T-helper 1 cell (primary cell): ENCODE measurements at regions not wholly inside any gene's neighbourhood (a gene's known extent, or its start where the extent isn't known, plus 50 kb on each side); places are given as distances from the start of the nearest gene placed in this dataset.

Experiments
- DNase-seq, 5 donors: peaks; one replicate each; pipeline ENCODE4 v3.0.0-alpha.2; 2012 to 2020

GRCh38 chr1:84759756-84760155 is 69.5 kb upstream of the SSX2IP start:
- DNase-seq: no peak

- DNase-seq: no peak
These were observed 68.8 kb upstream of the SSX2IP start for GRCh38 chr1:84758968-84759491.

DNA sequence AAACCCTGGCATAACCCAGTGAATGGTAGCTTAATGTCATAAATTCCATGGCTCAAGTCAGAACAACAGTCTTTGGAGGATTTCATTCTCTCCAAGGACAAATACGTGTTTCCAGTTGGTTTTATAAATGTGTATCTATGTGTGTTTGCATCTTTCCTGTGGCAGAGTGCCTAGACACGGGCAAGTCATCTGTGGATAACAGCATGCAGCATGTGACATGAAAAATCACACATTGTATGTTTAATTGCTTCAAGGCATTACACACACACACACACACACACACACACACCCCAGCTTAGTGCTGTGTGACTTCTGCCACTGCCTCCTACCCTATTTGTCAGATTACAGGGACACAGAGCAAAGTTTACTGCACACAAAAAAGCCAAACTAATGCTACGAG is 68.2 kb upstream of the SSX2IP start:
- DNase-seq: no peak

DNA sequence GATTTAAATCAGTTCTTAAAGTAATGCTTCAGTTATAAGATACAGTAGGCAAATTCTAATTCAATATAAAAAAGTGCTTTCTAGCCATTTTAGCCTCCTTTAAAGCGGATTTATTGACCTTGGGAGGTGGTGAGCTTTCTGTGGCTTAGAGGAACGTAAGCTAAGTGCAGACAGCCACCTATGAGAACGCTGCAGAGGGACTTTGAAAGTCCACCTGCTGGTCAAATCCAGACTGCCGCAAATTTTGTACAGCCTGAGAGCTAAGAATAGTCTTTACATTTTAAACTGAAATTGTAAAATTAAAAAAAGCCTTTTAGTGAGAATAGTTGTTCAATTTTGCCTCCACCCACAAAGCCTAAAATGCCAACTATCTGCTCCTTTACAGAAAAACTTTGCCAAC is 67.0 kb upstream of the SSX2IP start:
- no peak for DNase-seq

DNA sequence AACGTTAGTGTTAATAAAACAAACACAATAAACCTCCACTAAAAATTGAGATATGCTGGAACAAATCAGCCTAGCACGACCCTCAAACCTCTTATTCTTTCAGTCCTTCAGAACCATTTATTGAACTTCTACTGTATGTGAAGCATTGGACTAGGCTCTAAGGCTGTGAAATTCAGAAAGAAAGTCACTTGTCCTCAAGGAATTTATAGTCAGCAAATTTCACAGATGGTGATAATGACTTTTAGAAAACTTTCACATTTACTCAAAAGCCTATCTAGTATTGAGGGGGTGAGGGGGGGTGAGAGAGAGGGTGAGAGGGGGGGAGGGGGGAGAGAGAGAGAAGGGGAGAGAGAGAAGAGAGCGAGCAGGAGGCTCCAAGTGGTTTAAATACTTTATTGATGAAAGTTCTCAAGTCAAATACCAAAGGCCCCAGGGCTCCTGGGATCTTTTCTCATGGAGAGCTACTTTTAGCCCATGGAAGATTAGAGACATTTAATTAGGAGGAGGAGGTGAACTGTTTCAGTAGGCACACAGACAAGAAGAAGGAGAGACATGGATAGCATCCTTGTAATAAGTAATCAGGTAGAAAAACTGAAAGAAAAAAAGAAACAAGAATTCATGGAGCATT is 66.3 kb upstream of the SSX2IP start:
- no peak for DNase-seq

- no peak for DNase-seq
These were observed 65.7 kb upstream of the SSX2IP start for GRCh38 chr1:84756001-84756400.

GRCh38 chr1:84755216-84755615 is 65.0 kb upstream of the SSX2IP start:
- no peak for DNase-seq

- DNase-seq: no peak
These were observed 64.1 kb upstream of the SSX2IP start for GRCh38 chr1:84754386-84754703.

DNA sequence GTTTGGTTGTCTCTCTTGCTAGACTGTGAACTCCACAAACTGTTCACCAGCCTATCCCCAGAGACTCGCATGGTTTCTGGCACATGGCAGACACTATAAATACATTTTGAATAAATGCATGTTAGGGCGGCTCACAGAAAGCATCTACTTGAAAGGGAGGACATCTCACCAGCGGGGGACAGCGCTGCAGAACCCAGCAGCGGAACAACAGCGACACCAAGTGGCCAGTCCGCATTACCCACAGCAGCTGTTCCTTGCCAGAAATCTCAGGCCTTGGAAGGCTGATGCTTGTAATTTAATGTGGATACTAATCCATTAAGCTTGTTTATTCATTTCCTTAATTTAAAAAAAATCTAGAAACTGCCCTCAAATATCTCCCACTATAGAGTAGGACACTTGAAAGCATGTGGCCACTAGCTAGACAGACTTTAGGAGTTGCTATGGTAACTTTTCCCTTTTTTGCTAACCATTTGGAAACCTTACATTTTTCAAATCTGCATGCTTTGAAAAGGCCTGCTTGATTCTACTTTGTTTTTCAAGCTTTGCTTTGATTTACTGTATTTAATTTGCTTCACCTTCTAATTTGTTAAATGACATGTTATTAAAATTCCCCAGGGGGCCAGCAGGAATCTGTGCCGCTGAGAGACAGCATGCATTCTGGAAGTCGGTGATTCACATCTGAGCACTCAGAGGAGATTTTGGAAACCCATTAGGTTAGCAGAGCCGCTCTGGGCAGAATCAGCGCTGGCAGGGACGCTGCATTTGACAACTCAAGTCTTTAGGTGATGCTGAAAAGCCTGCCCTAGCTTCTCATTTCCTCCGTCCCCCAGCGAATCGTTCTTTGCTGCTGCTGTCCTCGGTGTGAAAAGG is 63.5 kb upstream of the SSX2IP start:
- DNase-seq: peak; percentile 14 to 67 (median 63)

GRCh38 chr1:84750110-84750730 is 60.0 kb upstream of the SSX2IP start:
- no peak for DNase-seq

GRCh38 chr1:84749427-84749826 is 59.2 kb upstream of the SSX2IP start:
- DNase-seq: peak in 1 of 5 donors; percentile 25

DNA sequence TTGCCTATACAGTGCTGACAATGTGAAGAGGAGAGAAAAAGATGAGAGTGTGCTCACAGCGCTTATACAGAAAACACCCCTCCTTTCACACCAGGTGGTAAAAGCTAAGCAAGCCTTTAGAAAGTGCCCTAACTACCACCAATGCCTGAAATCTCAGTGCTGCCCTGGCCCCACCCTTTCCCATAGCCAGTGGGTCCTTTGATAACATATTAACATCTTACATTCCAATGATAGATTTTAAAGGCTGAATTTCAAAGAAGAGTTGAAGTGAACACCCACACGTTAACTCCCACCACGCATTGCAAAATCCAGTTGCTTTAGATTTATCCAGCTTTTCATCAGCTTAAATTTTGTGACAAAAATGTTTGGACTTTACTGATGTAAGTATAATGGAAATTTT is 58.1 kb upstream of the SSX2IP start:
- no peak for DNase-seq

DNA sequence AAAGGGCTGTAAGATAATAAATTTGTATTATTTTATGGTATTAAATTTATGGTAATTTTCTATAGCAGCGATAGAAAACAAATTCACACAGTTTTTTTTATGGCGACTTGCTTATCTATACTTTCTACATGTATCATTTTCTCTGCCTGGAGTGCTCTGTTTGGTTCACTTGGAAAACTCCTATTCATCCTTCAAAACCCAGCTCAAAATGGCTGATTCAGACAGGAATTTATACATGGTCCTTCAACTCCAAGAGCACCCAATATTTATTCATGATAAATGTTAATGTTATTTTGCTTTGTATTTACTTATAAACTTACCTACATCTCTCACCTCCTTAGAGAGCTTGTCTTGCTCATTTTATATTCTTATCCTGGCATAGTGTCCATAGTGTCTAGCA is 55.6 kb upstream of the SSX2IP start:
- DNase-seq: no peak

GRCh38 chr1:84743896-84744295 is 53.6 kb upstream of the SSX2IP start:
- DNase-seq: no peak

DNA sequence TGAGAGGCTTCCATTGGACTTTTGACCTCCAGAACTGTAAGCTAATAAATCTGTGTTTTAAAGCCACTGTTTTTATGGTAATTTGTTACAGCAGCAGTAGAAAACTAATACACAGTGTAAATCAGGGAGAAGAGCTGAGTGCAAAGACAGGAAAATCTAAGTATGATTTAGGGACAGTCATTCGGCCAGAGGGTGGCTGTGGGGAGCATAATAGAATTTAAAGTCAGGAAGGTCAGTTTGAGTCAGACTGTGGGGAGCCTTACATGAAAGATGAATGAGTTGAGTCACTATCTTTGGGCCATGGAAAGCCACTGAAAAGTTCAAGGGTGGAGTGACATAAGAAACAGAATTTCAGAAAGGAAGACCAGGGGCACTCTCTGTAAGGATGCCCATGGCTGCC is 52.4 kb upstream of the SSX2IP start:
- DNase-seq: peak in 1 of 5 donors; percentile 36

- no peak for DNase-seq
These were observed 49.9 kb upstream of the SSX2IP start for GRCh38 chr1:84740050-84740714.
